Activated CD4-positive, alpha-beta T cell treated with anti-CD3 and anti-CD28 coated beads, Interleukin-2, amount 10 ng/mL, durations not matched to agents 7 days and 5 days (primary cell): ENCODE measurements at regions not wholly inside any gene's neighbourhood (a gene's known extent, or its start where the extent isn't known, plus 50 kb on each side); places are given as distances from the start of the nearest gene placed in this dataset.

ENCODE experiments used
- CTCF ChIA-PET: fragments of 350-600 bp; sonication (Branson Sonifier 250); formaldehyde crosslinking; loops from one replicate; lab custom pipeline; 2021; ENCODE audit warnings: antibody characterized with exemption; lab: Charles Lee
- POLR2A ChIA-PET: fragments of 350-600 bp; sonication (Branson Sonifier 250); formaldehyde crosslinking; loops from one replicate; lab custom pipeline; 2021; ENCODE audit warnings: antibody characterized with exemption; lab: Charles Lee
- DNase-seq: peaks from one replicate; pipeline ENCODE4 v3.0.0-alpha.2; 2020
- H3K27ac Mint-ChIP-seq: one replicate; pipeline ENCODE4 v1.8.0; 2021; ENCODE audit warnings: mild to moderate bottlenecking, moderate library complexity, mixed read lengths
- H3K27me3 Mint-ChIP-seq: one replicate; pipeline ENCODE4 v1.8.0; 2021; ENCODE audit warnings: mixed read lengths
- H3K36me3 Mint-ChIP-seq: one replicate; pipeline ENCODE4 v1.8.0; 2021; ENCODE audit warnings: low read depth, mixed read lengths
- H3K4me1 Mint-ChIP-seq: one replicate; pipeline ENCODE4 v1.8.0; 2021; ENCODE audit warnings: mixed read lengths
- H3K4me3 Mint-ChIP-seq: one replicate; pipeline ENCODE4 v1.8.0; 2021; ENCODE audit warnings: mild to moderate bottlenecking, moderate library complexity, mixed read lengths
- H3K9me3 Mint-ChIP-seq: one replicate; pipeline ENCODE4 v1.8.0; 2021; ENCODE audit warnings: mixed read lengths

DNA sequence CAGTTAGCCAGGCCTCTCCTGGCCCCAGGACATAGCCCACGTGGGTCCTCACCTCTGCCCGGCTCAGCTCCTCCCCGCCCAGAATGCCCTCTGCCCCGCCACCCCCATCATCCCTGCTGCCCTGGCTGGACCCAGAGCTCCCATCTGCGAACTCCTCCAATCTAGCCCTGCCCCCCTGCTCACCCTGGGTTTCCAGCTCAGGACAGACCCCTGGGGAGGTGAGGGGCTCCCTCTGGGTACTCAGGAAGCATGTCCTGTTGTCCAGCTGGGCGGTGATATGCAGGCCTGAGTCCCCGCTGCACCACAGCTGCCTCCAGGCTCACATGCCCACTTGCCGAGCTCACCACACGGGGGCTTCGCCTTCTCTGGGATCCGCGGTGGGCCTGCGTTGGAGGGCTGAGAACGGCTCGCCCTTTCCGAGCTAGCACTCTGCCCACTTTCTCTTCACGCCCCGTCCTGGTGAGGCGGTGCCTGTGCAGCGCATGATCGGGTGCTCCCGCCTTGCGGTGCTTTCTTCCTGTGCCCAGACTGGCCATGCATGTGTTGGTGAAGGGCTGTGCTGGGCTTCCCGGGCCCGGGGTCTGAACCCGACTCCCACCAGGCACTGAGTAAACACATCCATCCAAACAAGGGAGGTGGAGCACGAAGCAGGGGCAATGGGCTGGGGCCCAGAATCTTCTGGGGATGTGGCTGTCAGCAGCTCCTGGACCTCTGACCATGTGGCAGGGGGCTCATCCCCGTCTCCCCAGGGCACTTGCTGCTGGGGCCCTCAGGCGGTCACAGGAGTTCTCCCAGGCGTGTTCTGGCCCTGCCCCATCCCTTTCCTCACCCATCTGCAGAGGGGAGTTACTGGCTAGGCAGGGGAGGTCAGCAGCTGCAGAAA lies 74.3 kb downstream of the RGS12 start:
- Mint-ChIP-seq H3K4me3 (no peak overlapping the region), H3K27ac (no peak overlapping the region), H3K27me3 (peaks cover 26% of the 10 kb centered on the region), H3K36me3 (no peaks in the 10 kb centered on the region), H3K4me1 (peaks cover 40% of the 10 kb centered on the region), H3K9me3 (peaks cover 2% of the 10 kb centered on the region)
- ChIA-PET POLR2A (no interaction called here), CTCF (interaction anchor here (1.3 to 2.6 kb wide), 2 partner anchors 16 to 20 kb away, joined by 3 to 8 read pairs; no protein-coding TSS in a partner anchor)
- DNase-seq = no peak

GRCh38 chr4:3367866-3368265 lies 73.9 kb upstream of the HGFAC start:
- no peak for DNase-seq
- POLR2A ChIA-PET = no interaction called here
- H3K27me3 Mint-ChIP-seq = peaks cover 32% of the 10 kb centered on the region
- peaks cover 43% of the 10 kb centered on the region for H3K4me1 Mint-ChIP-seq
- H3K9me3 Mint-ChIP-seq = no peaks in the 10 kb centered on the region
- CTCF ChIA-PET = no interaction called here
- no peak overlapping the region for H3K27ac Mint-ChIP-seq
- no peak overlapping the region for H3K4me3 Mint-ChIP-seq
- H3K36me3 Mint-ChIP-seq = no peaks in the 10 kb centered on the region

DNA sequence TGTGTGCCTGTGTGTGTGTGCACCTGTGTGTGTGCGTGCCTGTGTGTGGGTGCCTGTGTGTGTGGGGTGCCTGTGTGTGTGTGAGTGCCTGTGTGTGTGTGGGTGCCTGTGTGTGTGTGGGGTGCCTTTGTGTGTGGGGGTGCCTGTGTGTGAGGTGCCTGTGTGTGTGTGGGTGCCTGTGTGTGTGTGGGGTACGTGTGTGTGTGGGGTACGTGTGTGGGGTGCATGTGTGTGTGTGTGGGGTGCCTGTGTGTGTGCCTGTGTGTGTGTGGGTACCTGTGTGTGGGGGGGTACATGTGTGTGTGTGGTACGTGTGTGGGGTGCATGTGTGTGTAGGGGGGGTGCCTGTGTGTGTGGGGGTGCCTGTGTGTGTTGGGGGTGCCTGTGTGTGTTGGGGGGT lies 73.4 kb upstream of the HGFAC start:
- Mint-ChIP-seq H3K27me3 (peaks cover 34% of the 10 kb centered on the region), H3K27ac (peak overlapping the region; percentile 19), H3K4me3 (no peak overlapping the region), H3K9me3 (no peaks in the 10 kb centered on the region), H3K36me3 (no peaks in the 10 kb centered on the region), H3K4me1 (peaks cover 48% of the 10 kb centered on the region)
- POLR2A ChIA-PET = no interaction called here
- CTCF ChIA-PET = no interaction called here
- no peak for DNase-seq

GRCh38 chr4:3368841-3369760 lies 72.7 kb upstream of the HGFAC start:
- DNase-seq = no peak
- H3K36me3 Mint-ChIP-seq = no peaks in the 10 kb centered on the region
- ChIA-PET POLR2A (no interaction called here), CTCF (interaction anchor here (0.5 to 1.1 kb wide), 3 partner anchors 19 to 166 kb away, joined by 3 to 4 read pairs (median 4); no protein-coding TSS in a partner anchor)
- H3K4me3 Mint-ChIP-seq = peak overlapping the region; percentile 44
- peak overlapping the region; percentile 71 for H3K27ac Mint-ChIP-seq
- H3K4me1 Mint-ChIP-seq = peaks cover 53% of the 10 kb centered on the region
- H3K27me3 Mint-ChIP-seq = peaks cover 34% of the 10 kb centered on the region
- no peaks in the 10 kb centered on the region for H3K9me3 Mint-ChIP-seq

GRCh38 chr4:3369781-3370674 lies 71.7 kb upstream of the HGFAC start:
- Mint-ChIP-seq H3K27ac (peak overlapping the region; percentile 71), H3K4me1 (peaks cover 53% of the 10 kb centered on the region), H3K27me3 (peaks cover 34% of the 10 kb centered on the region), H3K36me3 (no peaks in the 10 kb centered on the region), H3K4me3 (peak overlapping the region; percentile 44), H3K9me3 (no peaks in the 10 kb centered on the region)
- CTCF ChIA-PET = interaction anchor here (0.9 to 1.1 kb wide), 3 partner anchors 18 to 416 kb away, joined by 3 to 5 read pairs (median 4); no protein-coding TSS in a partner anchor
- DNase-seq = peak; percentile 64
- POLR2A ChIA-PET = no interaction called here

- POLR2A ChIA-PET = no interaction called here
Observed at GRCh38 chr4:3371033-3372001, 70.5 kb upstream of the HGFAC start.

DNA sequence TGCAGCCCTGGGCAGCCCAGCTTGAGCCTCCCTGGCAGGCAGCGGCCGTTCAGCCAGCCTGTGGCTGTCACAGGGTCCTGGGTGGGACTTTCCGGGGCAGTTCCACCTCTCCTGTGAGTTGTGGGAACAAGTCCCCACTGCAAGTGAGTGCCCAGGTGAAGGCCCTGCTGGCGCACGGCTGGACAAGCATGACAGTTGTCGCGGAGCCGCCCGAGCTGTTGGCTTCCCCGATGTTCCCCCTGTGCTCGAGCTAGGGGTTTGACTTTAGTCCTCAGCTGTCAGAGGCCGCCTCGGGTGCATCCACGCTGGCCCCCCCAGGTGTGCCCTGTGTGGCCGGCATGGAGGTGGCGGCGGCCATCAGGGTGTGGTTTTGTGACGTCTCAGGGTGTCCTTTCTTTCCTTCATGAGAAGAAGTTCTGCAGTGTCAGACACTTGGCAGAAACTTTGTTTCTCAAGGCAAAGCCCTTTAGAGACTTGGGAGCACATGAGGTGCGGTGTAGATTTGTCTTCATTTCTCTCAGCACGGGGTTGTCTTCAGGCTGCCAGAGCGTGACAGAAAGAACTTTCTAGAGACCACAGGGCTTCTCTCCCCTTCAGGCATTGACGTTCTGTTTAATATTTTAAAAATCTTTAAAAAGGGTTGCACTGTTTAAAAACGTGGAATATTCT lies 69.4 kb upstream of the HGFAC start:
- Mint-ChIP-seq H3K36me3 (no peaks in the 10 kb centered on the region), H3K27me3 (peaks cover 34% of the 10 kb centered on the region), H3K4me3 (no peak overlapping the region), H3K9me3 (no peaks in the 10 kb centered on the region), H3K27ac (no peak overlapping the region), H3K4me1 (peaks cover 53% of the 10 kb centered on the region)
- CTCF ChIA-PET = no interaction called here
- POLR2A ChIA-PET = no interaction called here
- DNase-seq = no peak

More at GRCh38 chr4:3371033-3372001, 70.5 kb upstream of the HGFAC start:
- peaks cover 53% of the 10 kb centered on the region for H3K4me1 Mint-ChIP-seq
- H3K36me3 Mint-ChIP-seq = no peaks in the 10 kb centered on the region
- DNase-seq = no peak
- no peak overlapping the region for H3K4me3 Mint-ChIP-seq
- H3K27ac Mint-ChIP-seq = no peak overlapping the region
- H3K9me3 Mint-ChIP-seq = no peaks in the 10 kb centered on the region
- CTCF ChIA-PET = interaction anchor here (0.9 to 1.3 kb wide), 2 partner anchors 109 to 417 kb away, joined by 3 to 5 read pairs; no protein-coding TSS in a partner anchor
- peaks cover 34% of the 10 kb centered on the region for H3K27me3 Mint-ChIP-seq

DNA sequence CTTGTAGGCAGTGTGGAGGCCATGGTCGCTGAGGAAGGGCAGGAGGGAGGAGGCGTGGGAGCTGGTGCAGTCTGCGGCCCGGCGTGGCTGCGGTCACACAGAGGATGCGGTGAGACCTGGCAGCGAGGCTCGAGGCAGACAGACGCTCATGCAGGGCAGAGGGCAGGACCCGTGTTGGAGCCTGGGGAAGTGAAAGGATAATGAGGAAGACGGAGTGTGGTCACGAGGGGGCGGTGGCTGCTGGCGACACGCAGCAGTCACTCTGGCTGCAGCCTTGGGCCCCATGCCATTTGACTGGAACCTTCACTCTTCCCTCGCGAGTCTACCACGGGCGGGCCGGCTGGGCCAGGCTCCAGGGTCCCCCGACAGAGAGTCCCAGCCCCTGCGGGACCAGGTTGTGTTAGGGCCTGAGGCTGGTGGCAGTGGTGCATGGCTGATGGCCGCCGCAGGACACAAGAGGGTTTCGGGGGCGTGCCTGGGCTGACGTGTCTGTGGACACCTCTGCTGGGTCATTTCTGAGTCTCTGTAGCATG lies 68.8 kb upstream of the HGFAC start:
- Mint-ChIP-seq H3K36me3 (no peaks in the 10 kb centered on the region), H3K9me3 (no peaks in the 10 kb centered on the region), H3K27ac (no peak overlapping the region), H3K27me3 (peaks cover 34% of the 10 kb centered on the region), H3K4me1 (peaks cover 53% of the 10 kb centered on the region), H3K4me3 (no peak overlapping the region)
- peak; percentile 35 for DNase-seq
- ChIA-PET POLR2A (no interaction called here), CTCF (no interaction called here)

GRCh38 chr4:3373468-3373867 lies 68.3 kb upstream of the HGFAC start:
- no peaks in the 10 kb centered on the region for H3K9me3 Mint-ChIP-seq
- POLR2A ChIA-PET = no interaction called here
- peaks cover 48% of the 10 kb centered on the region for H3K4me1 Mint-ChIP-seq
- no peak overlapping the region for H3K27ac Mint-ChIP-seq
- CTCF ChIA-PET = interaction anchor here (0.6 kb wide), 1 partner anchor 22 kb away, joined by 3 read pairs; no protein-coding TSS in a partner anchor
- no peak for DNase-seq
- H3K4me3 Mint-ChIP-seq = no peak overlapping the region
- peaks cover 2% of the 10 kb centered on the region for H3K36me3 Mint-ChIP-seq
- peaks cover 31% of the 10 kb centered on the region for H3K27me3 Mint-ChIP-seq

DNA sequence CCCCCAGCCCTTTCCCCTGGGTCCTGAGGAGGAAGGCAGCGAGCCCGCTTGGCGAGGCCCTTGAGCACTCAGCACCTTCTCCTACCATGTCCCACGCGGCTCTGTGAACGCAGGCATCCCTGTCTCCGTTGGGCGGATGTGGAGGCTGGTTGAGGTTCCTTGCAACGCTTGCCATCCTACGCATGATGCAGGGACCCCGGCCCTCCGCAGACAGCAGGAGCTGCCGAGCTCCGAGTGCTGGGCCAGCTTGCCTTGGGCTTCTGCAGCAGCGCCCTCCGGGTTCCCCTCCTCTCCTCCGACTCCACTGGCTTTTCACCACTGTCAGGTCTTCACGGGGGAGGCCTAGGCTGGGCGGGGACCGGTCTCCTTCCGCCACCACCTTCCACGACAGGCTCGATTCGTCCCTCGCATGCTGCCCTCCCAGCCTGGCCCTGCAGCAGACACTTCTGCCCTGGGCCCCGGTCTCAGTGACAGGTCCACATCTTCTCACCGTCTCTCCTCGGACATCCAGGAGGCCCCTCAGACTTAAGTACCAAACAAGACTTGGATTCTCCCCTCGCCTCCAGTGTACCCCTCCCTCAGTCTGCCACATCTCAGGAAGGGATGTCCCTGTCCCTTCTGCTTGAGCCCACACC lies 67.6 kb upstream of the HGFAC start:
- H3K9me3 Mint-ChIP-seq = peaks cover 3% of the 10 kb centered on the region
- peaks cover 2% of the 10 kb centered on the region for H3K36me3 Mint-ChIP-seq
- ChIA-PET CTCF (interaction anchor here (0.6 kb wide), 1 partner anchor 21 kb away, joined by 3 read pairs; no protein-coding TSS in a partner anchor), POLR2A (no interaction called here)
- DNase-seq = no peak
- no peak overlapping the region for H3K4me3 Mint-ChIP-seq
- peaks cover 41% of the 10 kb centered on the region for H3K4me1 Mint-ChIP-seq
- no peak overlapping the region for H3K27ac Mint-ChIP-seq
- H3K27me3 Mint-ChIP-seq = peaks cover 31% of the 10 kb centered on the region
